Trophoblast cell (in vitro differentiated cells and primary cell): ENCODE measurements at regions not wholly inside any gene's neighbourhood (a gene's known extent, or its start where the extent isn't known, plus 50 kb on each side); places are given as distances from the start of the nearest gene placed in this dataset.

Experiments used
- DNase-seq, 2 donors: peaks; one replicate each; pipeline ENCODE4 v3.0.0-alpha.2; 2016
- H2AFZ ChIP-seq: 2 replicates; pipeline ENCODE4 v1.6.1; 2013; ENCODE audit warnings: low read length, moderate library complexity, mild to moderate bottlenecking; ENCODE audit not compliant: insufficient read depth, poor library complexity
- H2AK5ac ChIP-seq: 2 replicates; pipeline ENCODE4 v1.6.1; 2013; ENCODE audit warnings: mild to moderate bottlenecking, low read length
- H2BK120ac ChIP-seq: 2 replicates; pipeline ENCODE4 v1.6.1; 2013; ENCODE audit warnings: low read length, mild to moderate bottlenecking, moderate library complexity; ENCODE audit not compliant: insufficient read depth, poor library complexity
- H2BK12ac ChIP-seq: 2 replicates; pipeline ENCODE4 v1.6.1; 2013; ENCODE audit warnings: mild to moderate bottlenecking, low read length, moderate library complexity
- H2BK5ac ChIP-seq: 2 replicates; pipeline ENCODE4 v1.6.1; 2013; ENCODE audit warnings: low read length, low read depth, moderate library complexity, mild to moderate bottlenecking; ENCODE audit not compliant: poor library complexity
- H3K14ac ChIP-seq: 2 replicates; pipeline ENCODE4 v1.6.1; 2013; ENCODE audit warnings: mild to moderate bottlenecking, low read length
- H3K18ac ChIP-seq: 2 replicates; pipeline ENCODE4 v1.6.1; 2013; ENCODE audit warnings: mild to moderate bottlenecking, low read length
- H3K23ac ChIP-seq: 2 replicates; pipeline ENCODE4 v1.6.1; 2013; ENCODE audit warnings: low read length
- H3K27ac ChIP-seq: 2 replicates; pipeline ENCODE4 v1.5.1; 2013; ENCODE audit warnings: low read depth, mild to moderate bottlenecking, inconsistent platforms, low read length, moderate library complexity
- H3K27me3 ChIP-seq: 2 replicates; pipeline ENCODE4 v1.6.1; 2013; ENCODE audit warnings: inconsistent platforms, mild to moderate bottlenecking, low read length, moderate library complexity; ENCODE audit not compliant: insufficient read depth
- H3K36me3 ChIP-seq, 2 experiments: 1 replicate in 1 of 2; 2 replicates in 1 of 2; pipeline ENCODE4 v1.6.1; 2013; ENCODE audit warnings: low read length in 2 of 2, mild to moderate bottlenecking in 2 of 2, moderate library complexity in 1 of 2; ENCODE audit not compliant: insufficient read depth in 2 of 2, control insufficient read depth in 1 of 2
- H3K4ac ChIP-seq: 2 replicates; pipeline ENCODE4 v1.6.1; 2013; ENCODE audit warnings: low read depth, mild to moderate bottlenecking, low read length, moderate library complexity
- H3K4me1 ChIP-seq, 2 experiments: 1 replicate in 1 of 2; 2 replicates in 1 of 2; pipeline ENCODE4 v1.6.1; 2013; ENCODE audit warnings: low read length in 2 of 2, mild to moderate bottlenecking in 2 of 2, moderate library complexity in 1 of 2; ENCODE audit not compliant: insufficient read depth in 2 of 2, control insufficient read depth in 1 of 2
- H3K4me2 ChIP-seq: 2 replicates; pipeline ENCODE4 v1.6.1; 2013; ENCODE audit warnings: inconsistent platforms, mild to moderate bottlenecking, low read length, moderate library complexity
- H3K4me3 ChIP-seq: 2 replicates; pipeline ENCODE4 v1.5.1; 2013; ENCODE audit warnings: mild to moderate bottlenecking, low read depth, low read length, inconsistent platforms
- H3K79me1 ChIP-seq: one replicate; pipeline ENCODE4 v1.6.1; 2013; ENCODE audit warnings: low read length
- H3K79me2 ChIP-seq: 2 replicates; pipeline ENCODE4 v1.6.1; 2013; ENCODE audit warnings: low read length, mild to moderate bottlenecking; ENCODE audit not compliant: control insufficient read depth, insufficient read depth, poor library complexity
- H3K9ac ChIP-seq: 2 replicates; pipeline ENCODE4 v1.6.1; 2013; ENCODE audit warnings: mild to moderate bottlenecking, low read length
- H3K9me3 ChIP-seq: 2 replicates; pipeline ENCODE4 v1.6.1; 2013; ENCODE audit warnings: low read depth, mild to moderate bottlenecking, control low read depth, inconsistent platforms, low read length; ENCODE audit not compliant: insufficient read depth
- H4K12ac ChIP-seq: 2 replicates; pipeline ENCODE4 v1.6.1; 2013; ENCODE audit warnings: low read depth, mild to moderate bottlenecking, low read length, moderate library complexity
- H4K8ac ChIP-seq: 2 replicates; pipeline ENCODE4 v1.6.1; 2013; ENCODE audit warnings: low read depth, mild to moderate bottlenecking, low read length, moderate library complexity
- H4K91ac ChIP-seq: one replicate; pipeline ENCODE4 v1.6.1; 2013; ENCODE audit warnings: low read depth, mild to moderate bottlenecking, low read length, moderate library complexity
- WGBS: extraction: QIAGEN DNeasy Blood & Tissue Kit; methylation state at CpG from one replicate; pipeline ENCODE4 v1.1.7; 2013; ENCODE audit warnings: missing lambda C conversion rate; ENCODE audit not compliant: insufficient read length, insufficient coverage; ENCODE audit errors: extremely low coverage; 5-methylcytosine and 5-hydroxymethylcytosine counted together

DNA sequence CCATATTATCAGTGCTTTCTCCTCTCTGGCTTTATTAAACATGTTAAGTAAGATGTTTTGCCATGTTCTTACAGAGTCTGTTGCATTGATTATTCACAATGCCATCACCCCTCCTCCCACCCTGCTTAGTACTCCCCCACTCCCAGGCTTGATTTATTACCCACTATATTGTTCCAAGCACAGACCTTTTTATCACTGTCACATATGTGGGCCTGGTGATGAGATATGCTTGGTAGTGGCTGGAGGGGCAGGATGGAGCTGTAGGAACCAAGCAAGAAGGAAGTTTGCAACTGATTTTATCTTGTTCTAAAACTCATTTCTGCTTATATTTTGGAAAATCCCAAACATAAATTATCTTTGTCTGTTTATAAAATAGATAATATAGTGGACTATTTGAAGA is 748.2 kb upstream of the CELF4 start:
- H2AK5ac ChIP-seq: no peak overlapping the region
- no peaks in the 10 kb centered on the region for H3K9me3 ChIP-seq
- no peaks in the 10 kb centered on the region for H3K79me1 ChIP-seq
- no peak overlapping the region for H3K14ac ChIP-seq
- H3K9ac ChIP-seq: no peak overlapping the region
- H3K27me3 ChIP-seq: no peaks in the 10 kb centered on the region
- no peaks in the 10 kb centered on the region for H3K36me3 ChIP-seq
- no peak overlapping the region for H2BK12ac ChIP-seq
- H3K18ac ChIP-seq: no peak overlapping the region
- H3K4me2 ChIP-seq: no peak overlapping the region
- no peaks in the 10 kb centered on the region for H3K79me2 ChIP-seq
- no peak overlapping the region for H2AFZ ChIP-seq
- H3K27ac ChIP-seq: no peak overlapping the region
- no peak overlapping the region for H2BK5ac ChIP-seq
- H2BK120ac ChIP-seq: no peak overlapping the region
- H4K12ac ChIP-seq: no peak overlapping the region
- no peak for DNase-seq
- H4K8ac ChIP-seq: no peak overlapping the region
- no peak overlapping the region for H3K4me3 ChIP-seq
- no peak overlapping the region for H4K91ac ChIP-seq
- peaks cover 0 to 2% of the 10 kb centered on the region in 2 experiments for H3K4me1 ChIP-seq
- no peak overlapping the region for H3K23ac ChIP-seq
- H3K4ac ChIP-seq: no peak overlapping the region

DNA sequence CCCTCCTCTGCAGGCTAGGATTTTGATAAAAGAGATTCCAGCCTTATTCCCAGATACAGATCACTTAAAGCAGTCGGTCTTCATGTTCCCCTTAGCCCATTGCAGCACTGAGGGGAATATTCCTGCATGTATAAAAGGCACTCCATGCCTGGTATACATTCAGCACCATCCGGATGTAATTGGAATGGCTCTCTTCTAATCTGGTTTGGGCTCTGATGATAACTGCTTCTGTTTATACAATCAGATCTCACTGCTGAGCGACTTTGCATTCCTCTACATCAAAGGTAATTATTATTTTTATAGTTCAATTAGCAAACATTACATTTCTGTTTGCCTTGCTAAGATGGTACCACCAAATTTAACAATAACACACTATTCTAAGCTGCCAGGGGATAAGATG is 746.9 kb upstream of the CELF4 start:
- no peaks in the 10 kb centered on the region for H3K9me3 ChIP-seq
- H2AFZ ChIP-seq: no peak overlapping the region
- no peak overlapping the region for H3K18ac ChIP-seq
- H3K27ac ChIP-seq: no peak overlapping the region
- H3K14ac ChIP-seq: no peak overlapping the region
- no peak overlapping the region for H4K12ac ChIP-seq
- peaks cover 0 to 2% of the 10 kb centered on the region in 2 experiments for H3K4me1 ChIP-seq
- no peaks in the 10 kb centered on the region for H3K79me1 ChIP-seq
- no peak overlapping the region for H2BK5ac ChIP-seq
- no peaks in the 10 kb centered on the region for H3K36me3 ChIP-seq
- H4K91ac ChIP-seq: no peak overlapping the region
- H3K4me3 ChIP-seq: no peak overlapping the region
- no peak overlapping the region for H3K4ac ChIP-seq
- WGBS: no CpG with 5 or more reads among the region's 3 CpGs
- H3K9ac ChIP-seq: no peak overlapping the region
- H3K23ac ChIP-seq: no peak overlapping the region
- no peak overlapping the region for H4K8ac ChIP-seq
- no peaks in the 10 kb centered on the region for H3K79me2 ChIP-seq
- H2BK120ac ChIP-seq: no peak overlapping the region
- H3K27me3 ChIP-seq: no peaks in the 10 kb centered on the region
- H2AK5ac ChIP-seq: no peak overlapping the region
- no peak overlapping the region for H3K4me2 ChIP-seq
- DNase-seq: no peak
- no peak overlapping the region for H2BK12ac ChIP-seq

- Histone ChIP-seq H4K12ac (no peak overlapping the region), H3K27ac (no peak overlapping the region), H3K27me3 (no peaks in the 10 kb centered on the region), H3K4me3 (no peak overlapping the region), H3K14ac (no peak overlapping the region), H3K36me3 (no peaks in the 10 kb centered on the region), H3K4me1 (peaks cover 0 to 2% of the 10 kb centered on the region in 2 experiments), H3K9ac (no peak overlapping the region), H2BK12ac (no peak overlapping the region), H3K4me2 (no peak overlapping the region), H3K79me1 (no peaks in the 10 kb centered on the region), H3K79me2 (no peaks in the 10 kb centered on the region), H3K9me3 (no peaks in the 10 kb centered on the region), H4K8ac (no peak overlapping the region), H3K4ac (no peak overlapping the region), H3K18ac (no peak overlapping the region), H2AK5ac (no peak overlapping the region), H3K23ac (no peak overlapping the region), H2AFZ (no peak overlapping the region), H4K91ac (no peak overlapping the region), H2BK5ac (no peak overlapping the region), H2BK120ac (no peak overlapping the region)
- DNase-seq: no peak
- no CpG with 5 or more reads among the region's 2 CpGs for WGBS
These were observed 745.3 kb upstream of the CELF4 start for GRCh38 chr18:38310936-38311335.

- Histone ChIP-seq H3K4me1 (no peaks in the 10 kb centered on the region), H2BK5ac (no peak overlapping the region)
These were observed 742.3 kb upstream of the CELF4 start for GRCh38 chr18:38307914-38308313.

More at GRCh38 chr18:38307914-38308313, 742.3 kb upstream of the CELF4 start:
- Histone ChIP-seq H3K9me3 (no peaks in the 10 kb centered on the region), H2BK120ac (no peak overlapping the region), H3K36me3 (no peaks in the 10 kb centered on the region), H4K91ac (no peak overlapping the region), H2AFZ (no peak overlapping the region), H3K27ac (no peak overlapping the region), H3K79me2 (no peaks in the 10 kb centered on the region), H3K9ac (no peak overlapping the region), H4K12ac (no peak overlapping the region), H3K79me1 (no peaks in the 10 kb centered on the region), H2AK5ac (no peak overlapping the region), H3K4me3 (no peak overlapping the region), H3K4me2 (no peak overlapping the region), H3K14ac (no peak overlapping the region), H3K18ac (no peak overlapping the region), H3K23ac (no peak overlapping the region), H4K8ac (no peak overlapping the region), H2BK12ac (no peak overlapping the region), H3K4ac (no peak overlapping the region), H3K27me3 (no peaks in the 10 kb centered on the region)
- DNase-seq: no peak
- WGBS: no CpG with 5 or more reads among the region's 5 CpGs
